ENCODE measurements at regions not wholly inside any gene's neighbourhood (a gene's known extent, or its start where the extent isn't known, plus 50 kb on each side); places are given as distances from the start of the nearest gene placed in this dataset.

DNA sequence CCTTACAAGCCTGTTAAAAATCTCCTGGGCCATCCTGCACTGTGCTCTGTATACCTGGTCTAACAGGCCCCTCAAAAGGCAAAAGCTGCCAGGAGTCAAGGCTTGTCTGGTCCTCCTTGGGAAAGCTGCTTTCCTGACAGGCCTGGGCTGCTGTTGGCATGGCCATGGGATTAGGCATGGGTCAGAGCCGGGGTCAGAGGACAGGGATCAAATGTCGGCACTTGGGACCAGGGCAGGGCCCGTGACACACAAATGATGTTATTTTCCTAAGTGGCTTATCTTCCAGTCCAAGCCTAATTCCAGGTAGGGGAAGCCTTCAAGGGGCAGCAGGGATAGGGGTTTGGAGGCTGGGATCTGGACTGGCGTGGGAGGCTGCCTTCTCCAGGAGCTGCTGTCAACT is 191.5 kb upstream of the GPR26 start:
- Histone ChIP-seq H3K27me3 (ENCODE audit: insufficient read depth in 3 of 3, low read length in 2 of 3) (peaks cover 0 to 5% (median 4%) of the 10 kb centered on the region in 3 donors), H3K36me3 (ENCODE audit: insufficient read depth in 1 of 2, low read depth in 1 of 2) (no peaks in the 10 kb centered on the region), H3K9me3 (no peaks in the 10 kb centered on the region), H3K4me1 (no peaks in the 10 kb centered on the region), H3K4me3 (no peak overlapping the region), H3K27ac (no peak overlapping the region)
- no peak for TF ChIP-seq CTCF (IDR thresholded peaks at IDR 0.05)
- ATAC-seq (no peak), DNase-seq (no peak)
- intact Hi-C loops (cut with DNase I) = no loop called here
- 38 to 46% (median 44%) methylated on average over 4 of the region's 4 CpGs for WGBS, 3 donors

GRCh38 chr10:123475466-123475865 is 190.7 kb upstream of the GPR26 start:
- no peaks in the 10 kb centered on the region for H3K36me3 ChIP-seq (ENCODE audit: insufficient read depth in 1 of 2, low read depth in 1 of 2)
- no peak for TF ChIP-seq CTCF (IDR thresholded peaks at IDR 0.05)
- no peak overlapping the region for H3K27ac ChIP-seq
- no peak for DNase-seq
- H3K4me1 ChIP-seq = no peaks in the 10 kb centered on the region
- intact Hi-C loops (cut with DNase I) = no loop called here
- 42 to 46% (median 43%) methylated on average over 2 of the region's 2 CpGs for WGBS, 3 donors
- H3K4me3 ChIP-seq = no peak overlapping the region
- H3K27me3 ChIP-seq (ENCODE audit: insufficient read depth in 3 of 3, low read length in 2 of 3) = peaks cover 0 to 10% (median 5%) of the 10 kb centered on the region in 3 donors
- ATAC-seq = no peak
- H3K9me3 ChIP-seq = no peaks in the 10 kb centered on the region

- no peak for ATAC-seq
Measured at GRCh38 chr10:123478116-123478515, 188.0 kb upstream of the GPR26 start.

DNA sequence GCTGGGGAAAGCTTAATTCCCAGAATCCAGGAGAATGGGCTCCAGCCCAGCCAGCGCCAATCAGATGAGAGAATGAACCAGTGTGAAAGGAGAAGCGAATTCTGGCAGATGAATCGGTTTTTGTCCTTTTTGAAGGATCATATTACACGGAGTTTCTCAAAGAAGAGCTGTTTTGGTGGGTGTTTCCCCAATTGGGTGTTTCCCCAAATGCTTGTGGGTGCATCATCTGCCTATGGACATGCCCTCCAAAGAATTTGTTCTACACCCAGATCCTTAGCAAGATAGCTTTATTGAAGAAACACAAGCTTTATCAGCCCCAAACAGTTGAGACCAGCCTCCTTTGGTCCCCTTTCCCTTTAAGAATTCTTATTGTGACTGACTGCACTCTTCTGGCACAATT is 186.5 kb upstream of the GPR26 start:
- no peak for ATAC-seq
- no peak overlapping the region for H3K27ac ChIP-seq
- no peaks in the 10 kb centered on the region for H3K36me3 ChIP-seq (ENCODE audit: insufficient read depth in 1 of 2, low read depth in 1 of 2)
- no peak overlapping the region for H3K4me3 ChIP-seq
- H3K27me3 ChIP-seq (ENCODE audit: insufficient read depth in 3 of 3, low read length in 2 of 3) = peaks cover 0 to 20% (median 3%) of the 10 kb centered on the region in 3 donors
- no peaks in the 10 kb centered on the region for H3K9me3 ChIP-seq
- H3K4me1 ChIP-seq = no peaks in the 10 kb centered on the region
- 26 to 32% (median 28%) methylated on average over 4 of the region's 4 CpGs for WGBS, 3 donors
- TF ChIP-seq CTCF (IDR thresholded peaks at IDR 0.05) = no peak
- no peak for DNase-seq
- intact Hi-C loops (cut with DNase I) = no loop called here

More at GRCh38 chr10:123478116-123478515, 188.0 kb upstream of the GPR26 start:
- TF ChIP-seq CTCF (IDR thresholded peaks at IDR 0.05) = no peak
- no peak overlapping the region for H3K27ac ChIP-seq
- no peak overlapping the region for H3K4me3 ChIP-seq
- no peak for DNase-seq
- intact Hi-C loops (cut with DNase I) = no loop called here
- 76 to 83% (median 82%) methylated on average over 2 of the region's 2 CpGs for WGBS, 3 donors
- no peaks in the 10 kb centered on the region for H3K4me1 ChIP-seq
- H3K9me3 ChIP-seq = no peaks in the 10 kb centered on the region
- H3K36me3 ChIP-seq (ENCODE audit: insufficient read depth in 1 of 2, low read depth in 1 of 2) = no peaks in the 10 kb centered on the region
- H3K27me3 ChIP-seq (ENCODE audit: insufficient read depth in 3 of 3, low read length in 2 of 3) = peaks cover 0 to 20% (median 4%) of the 10 kb centered on the region in 3 donors

- H3K4me3 ChIP-seq = no peak overlapping the region
- ATAC-seq (no peak), DNase-seq (no peak)
- no peaks in the 10 kb centered on the region for H3K4me1 ChIP-seq
- TF ChIP-seq CTCF (IDR thresholded peaks at IDR 0.05) = no peak
- H3K36me3 ChIP-seq (ENCODE audit: insufficient read depth in 1 of 2, low read depth in 1 of 2) = no peaks in the 10 kb centered on the region
- H3K27me3 ChIP-seq (ENCODE audit: insufficient read depth in 3 of 3, low read length in 2 of 3) = peaks cover 0 to 20% (median 3%) of the 10 kb centered on the region in 3 donors
- no peak overlapping the region for H3K27ac ChIP-seq
- WGBS, 3 donors = 59 to 76% (median 62%) methylated on average over 4 of the region's 4 CpGs
- intact Hi-C loops (cut with DNase I) = no loop called here
- H3K9me3 ChIP-seq = no peaks in the 10 kb centered on the region
Measured at GRCh38 chr10:123480344-123480743, 185.8 kb upstream of the GPR26 start.
